AG20443 (cell line): ENCODE measurements at regions not wholly inside any gene's neighbourhood (a gene's known extent, or its start where the extent isn't known, plus 50 kb on each side); places are given as distances from the start of the nearest gene placed in this dataset.
A peak's percentile ranks its signal among the peaks of the same experiment; 100 is the strongest.
"Not testable (repeated sequence)": the region's sequence is repeated elsewhere in the genome, so short reads cannot be mapped to it uniquely, and the experiment has no call there.

ENCODE experiments used
- DNase-seq: peaks from one replicate; pipeline ENCODE4 v3.0.0; 2012; ENCODE audit warnings: low spot score, mixed read lengths

- DNase-seq = peak; percentile 2
Measured at GRCh38 chr13:19062019-19062646, 119.5 kb downstream of the TUBA3C start.

- DNase-seq = peak; percentile 7
Measured at GRCh38 chr13:19061278-19061677, 120.3 kb downstream of the TUBA3C start.

- DNase-seq = peak; percentile 6
Measured at GRCh38 chr13:19060311-19061002, 121.2 kb downstream of the TUBA3C start.

- DNase-seq = peak; percentile 8
Measured at GRCh38 chr13:19059016-19059780, 122.4 kb downstream of the TUBA3C start.

- DNase-seq = peak; percentile 2
Measured at GRCh38 chr13:19058566-19058965, 123.1 kb downstream of the TUBA3C start.

- no peak for DNase-seq
Measured at GRCh38 chr13:19057588-19058340, 123.9 kb downstream of the TUBA3C start.

GRCh38 chr13:19056984-19057490 lies 124.6 kb downstream of the TUBA3C start:
- DNase-seq = no peak

GRCh38 chr13:19056355-19056880 lies 125.2 kb downstream of the TUBA3C start:
- DNase-seq = peak; percentile 7

- DNase-seq = peak; percentile 5
Measured at GRCh38 chr13:19055611-19056010, 126.0 kb downstream of the TUBA3C start.

GRCh38 chr13:19053561-19053960 lies 128.1 kb downstream of the TUBA3C start:
- DNase-seq = peak; percentile 2

- DNase-seq = no peak
Measured at GRCh38 chr13:19052931-19053330, 128.7 kb downstream of the TUBA3C start.

GRCh38 chr13:19052180-19052579 lies 129.4 kb downstream of the TUBA3C start:
- no peak for DNase-seq

GRCh38 chr13:19050901-19051300 lies 130.7 kb downstream of the TUBA3C start:
- no peak for DNase-seq

- not testable (repeated sequence) for DNase-seq
Measured at GRCh38 chr13:19049624-19050023, 132.0 kb downstream of the TUBA3C start.

GRCh38 chr13:19048381-19048780 lies 133.2 kb downstream of the TUBA3C start:
- DNase-seq = no peak

GRCh38 chr13:19023115-19023514 lies 158.5 kb downstream of the TUBA3C start:
- no peak for DNase-seq

- no peak for DNase-seq
Measured at GRCh38 chr13:19020988-19021387, 160.6 kb downstream of the TUBA3C start.

- no peak for DNase-seq
Measured at GRCh38 chr13:18998389-18998788, 183.2 kb downstream of the TUBA3C start.

- DNase-seq = no peak
Measured at GRCh38 chr13:18996627-18997051, 185.0 kb downstream of the TUBA3C start.

GRCh38 chr13:18996221-18996620 lies 185.4 kb downstream of the TUBA3C start:
- DNase-seq = no peak

- no peak for DNase-seq
Measured at GRCh38 chr13:18995259-18995873, 186.3 kb downstream of the TUBA3C start.
